ENCODE measurements at regions not wholly inside any gene's neighbourhood (a gene's known extent, or its start where the extent isn't known, plus 50 kb on each side); places are given as distances from the start of the nearest gene placed in this dataset.

GRCh38 chr14:29489911-29490425 is 437.7 kb downstream of the PRKD1 start:
- H3K36me3 ChIP-seq: no peaks in the 10 kb centered on the region
- TF ChIP-seq, protein P1, sequence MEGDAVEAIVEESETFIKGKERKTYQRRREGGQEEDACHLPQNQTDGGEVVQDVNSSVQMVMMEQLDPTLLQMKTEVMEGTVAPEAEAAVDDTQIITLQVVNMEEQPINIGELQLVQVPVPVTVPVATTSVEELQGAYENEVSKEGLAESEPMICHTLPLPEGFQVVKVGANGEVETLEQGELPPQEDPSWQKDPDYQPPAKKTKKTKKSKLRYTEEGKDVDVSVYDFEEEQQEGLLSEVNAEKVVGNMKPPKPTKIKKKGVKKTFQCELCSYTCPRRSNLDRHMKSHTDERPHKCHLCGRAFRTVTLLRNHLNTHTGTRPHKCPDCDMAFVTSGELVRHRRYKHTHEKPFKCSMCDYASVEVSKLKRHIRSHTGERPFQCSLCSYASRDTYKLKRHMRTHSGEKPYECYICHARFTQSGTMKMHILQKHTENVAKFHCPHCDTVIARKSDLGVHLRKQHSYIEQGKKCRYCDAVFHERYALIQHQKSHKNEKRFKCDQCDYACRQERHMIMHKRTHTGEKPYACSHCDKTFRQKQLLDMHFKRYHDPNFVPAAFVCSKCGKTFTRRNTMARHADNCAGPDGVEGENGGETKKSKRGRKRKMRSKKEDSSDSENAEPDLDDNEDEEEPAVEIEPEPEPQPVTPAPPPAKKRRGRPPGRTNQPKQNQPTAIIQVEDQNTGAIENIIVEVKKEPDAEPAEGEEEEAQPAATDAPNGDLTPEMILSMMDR (IDR thresholded peaks at IDR 0.05): no peak
- peaks cover 4% of the 10 kb centered on the region for H3K27me3 ChIP-seq
- H3K27ac ChIP-seq: no peak overlapping the region
- no peaks in the 10 kb centered on the region for H3K9me3 ChIP-seq
- intact Hi-C loops (cut with DNase I): no loop called here
- no peak overlapping the region for H3K4me3 ChIP-seq
- H3K4me1 ChIP-seq: no peaks in the 10 kb centered on the region
- ATAC-seq (no peak), DNase-seq (no peak)

DNA sequence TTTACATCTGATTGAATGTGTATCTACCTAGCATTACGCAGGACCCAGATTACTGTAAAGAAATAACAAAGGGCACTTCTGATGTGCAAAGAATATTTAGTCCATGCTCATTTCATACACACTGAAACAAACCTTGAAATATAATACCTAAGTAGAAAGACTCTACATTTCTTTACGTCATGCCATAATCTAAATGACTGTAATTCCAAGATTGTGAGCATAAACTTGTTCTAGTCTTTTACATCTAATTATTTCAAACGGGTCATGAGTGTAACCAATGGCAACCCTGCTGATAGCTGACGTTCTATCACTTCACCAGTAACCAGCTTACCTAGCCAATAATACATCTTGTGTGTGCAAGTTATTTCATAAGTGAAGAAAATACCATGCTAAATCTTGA is 433.8 kb downstream of the PRKD1 start:
- no peak overlapping the region for H3K4me3 ChIP-seq
- ATAC-seq: no peak
- H3K9me3 ChIP-seq: no peaks in the 10 kb centered on the region
- intact Hi-C loops (cut with DNase I): no loop called here
- DNase-seq: no peak
- H3K27me3 ChIP-seq: peaks cover 4% of the 10 kb centered on the region
- TF ChIP-seq, protein P1 (IDR thresholded peaks at IDR 0.05): no peak
- no peak overlapping the region for H3K27ac ChIP-seq
- no peaks in the 10 kb centered on the region for H3K36me3 ChIP-seq
- H3K4me1 ChIP-seq: no peaks in the 10 kb centered on the region

DNA sequence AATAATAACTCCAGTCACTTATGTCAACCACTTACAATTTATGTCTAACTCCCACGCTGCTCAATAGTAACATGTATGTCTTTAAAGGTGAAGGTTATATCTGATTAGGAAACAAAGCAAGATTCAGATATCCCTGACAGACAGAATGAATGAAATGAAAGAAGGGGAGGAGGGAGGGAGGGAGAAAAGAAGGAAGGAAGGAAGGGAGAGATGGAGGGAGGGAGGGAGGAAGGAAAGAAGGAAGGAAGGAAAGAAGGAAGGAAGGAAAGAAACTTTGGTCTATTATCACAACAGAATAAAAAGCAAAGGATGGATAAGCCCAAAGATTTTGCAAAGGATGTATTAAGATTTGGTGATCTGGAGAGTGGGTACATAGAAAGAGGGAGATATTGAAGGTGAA is 433.3 kb downstream of the PRKD1 start:
- ATAC-seq (no peak), DNase-seq (no peak)
- TF ChIP-seq, protein P1 (IDR thresholded peaks at IDR 0.05): no peak
- no peaks in the 10 kb centered on the region for H3K36me3 ChIP-seq
- intact Hi-C loops (cut with DNase I): no loop called here
- H3K4me3 ChIP-seq: no peak overlapping the region
- peaks cover 4% of the 10 kb centered on the region for H3K27me3 ChIP-seq
- H3K27ac ChIP-seq: no peak overlapping the region
- no peaks in the 10 kb centered on the region for H3K9me3 ChIP-seq
- H3K4me1 ChIP-seq: no peaks in the 10 kb centered on the region

- H3K4me1 ChIP-seq: no peaks in the 10 kb centered on the region
- no peaks in the 10 kb centered on the region for H3K9me3 ChIP-seq
- H3K27me3 ChIP-seq: no peaks in the 10 kb centered on the region
- ATAC-seq: no peak
- no peaks in the 10 kb centered on the region for H3K36me3 ChIP-seq
- H3K4me3 ChIP-seq: no peak overlapping the region
- TF ChIP-seq, protein P1 (IDR thresholded peaks at IDR 0.05): no peak
- DNase-seq: no peak
- H3K27ac ChIP-seq: no peak overlapping the region
- intact Hi-C loops (cut with DNase I): no loop called here
Observed at GRCh38 chr14:29503903-29504302, 423.7 kb downstream of the PRKD1 start.

- Histone ChIP-seq H3K27ac (no peak overlapping the region), H3K4me3 (no peak overlapping the region), H3K27me3 (no peaks in the 10 kb centered on the region), H3K36me3 (no peaks in the 10 kb centered on the region), H3K9me3 (no peaks in the 10 kb centered on the region), H3K4me1 (no peaks in the 10 kb centered on the region)
- ATAC-seq: no peak
- no peak for DNase-seq
- intact Hi-C loops (cut with DNase I): no loop called here
- TF ChIP-seq, protein P1 (IDR thresholded peaks at IDR 0.05): no peak
Observed at GRCh38 chr14:29518335-29518734, 409.3 kb downstream of the PRKD1 start.

DNA sequence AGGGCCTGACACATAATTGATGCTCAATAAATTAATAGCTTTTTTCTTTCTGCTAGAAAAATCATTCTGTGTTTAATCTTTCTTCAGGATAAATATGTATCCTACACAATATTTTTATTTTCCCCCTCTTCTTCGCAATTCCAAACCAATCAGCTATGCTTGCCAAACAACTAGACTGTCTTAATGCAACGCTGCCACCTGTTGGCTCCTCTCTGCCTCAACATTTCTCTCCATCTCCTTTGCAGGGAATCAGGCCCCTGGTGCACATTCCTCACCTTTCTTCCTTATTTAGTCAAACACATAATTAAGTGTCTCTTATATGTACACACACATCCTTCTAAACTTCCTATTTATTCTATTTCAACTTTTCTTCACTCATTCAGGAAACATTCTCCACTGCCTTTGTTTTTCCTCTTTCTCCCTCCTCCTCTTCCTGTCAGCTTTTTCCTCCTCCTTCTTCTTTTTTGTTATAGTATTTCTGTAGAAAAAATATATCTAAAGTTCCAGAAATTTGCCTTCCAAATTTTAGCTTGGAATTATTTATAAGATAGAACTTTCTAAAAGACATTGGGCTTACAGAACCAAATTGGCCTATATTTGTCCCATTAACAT is 406.0 kb downstream of the PRKD1 start:
- DNase-seq: no peak
- Histone ChIP-seq H3K27me3 (no peaks in the 10 kb centered on the region), H3K9me3 (no peaks in the 10 kb centered on the region), H3K4me1 (no peaks in the 10 kb centered on the region), H3K36me3 (no peaks in the 10 kb centered on the region), H3K4me3 (no peak overlapping the region), H3K27ac (no peak overlapping the region)
- intact Hi-C loops (cut with DNase I): no loop called here
- TF ChIP-seq, protein P1 (IDR thresholded peaks at IDR 0.05): no peak
- no peak for ATAC-seq

Data from upper lobe of right lung (tissue), 1 donor.